Suprapubic skin (tissue), 4 donors: ENCODE measurements at regions not wholly inside any gene's neighbourhood (a gene's known extent, or its start where the extent isn't known, plus 50 kb on each side); places are given as distances from the start of the nearest gene placed in this dataset.
A peak's percentile ranks its signal among the peaks of the same experiment; 100 is the strongest.

Source experiments
- DNase-seq, 2 donors: peaks; one replicate each; pipeline ENCODE4 v3.0.0-alpha.2; 2019; ENCODE audit warnings: low spot score in 2 of 2
- H3K27ac ChIP-seq: fragments of 200-600 bp; sonication (generic); one replicate; pipeline ENCODE4 v1.5.1; 2019
- H3K27me3 ChIP-seq: fragments of 200-600 bp; sonication (generic); one replicate; pipeline ENCODE4 v1.5.1; 2019
- H3K36me3 ChIP-seq: fragments of 200-600 bp; sonication (generic); one replicate; pipeline ENCODE4 v1.5.1; 2019
- H3K4me1 ChIP-seq: fragments of 200-600 bp; sonication (generic); one replicate; pipeline ENCODE4 v1.5.1; 2019
- H3K4me3 ChIP-seq: fragments of 200-600 bp; sonication (generic); one replicate; pipeline ENCODE4 v1.5.1; 2019; ENCODE audit warnings: mild to moderate bottlenecking
- H3K9me3 ChIP-seq: fragments of 200-600 bp; sonication (generic); one replicate; pipeline ENCODE4 v1.5.1; 2019
- CTCF ChIP-seq, 2 donors: fragments of 200-600 bp in 1 of 2; fragments of 450-650 bp in 1 of 2; sonication (generic) in 1 of 2; IDR thresholded peaks; one replicate each; pipeline ENCODE4 v1.5.1; 2016 to 2019; ENCODE audit warnings: antibody characterized with exemption in 2 of 2, mild to moderate bottlenecking in 1 of 2, moderate library complexity in 1 of 2
- EP300 ChIP-seq: sonication (generic); formaldehyde crosslinking; IDR thresholded peaks from one replicate; pipeline ENCODE4 v1.6.1; 2017; ENCODE audit warnings: antibody characterized with exemption
- POLR2A ChIP-seq, 2 donors: fragments of 450-650 bp; IDR thresholded peaks; one replicate each; pipeline ENCODE4 v1.6.1; 2017; ENCODE audit warnings: antibody characterized with exemption in 2 of 2, mild to moderate bottlenecking in 2 of 2, moderate library complexity in 2 of 2
- POLR2AphosphoS5 ChIP-seq, 3 donors: sonication (generic); formaldehyde crosslinking; IDR thresholded peaks; one replicate each; pipeline ENCODE4 v1.6.1; 2017; ENCODE audit warnings: antibody characterized with exemption in 3 of 3
- WGBS: methylation state at CpG from one replicate; pipeline ENCODE4 v1.1.5; 2018; 5-methylcytosine and 5-hydroxymethylcytosine counted together

GRCh38 chr3:40680685-40681657, 156.2 kb downstream of the ZNF621 start:
- no peaks in the 10 kb centered on the region for H3K9me3 ChIP-seq
- no peaks in the 10 kb centered on the region for H3K27me3 ChIP-seq
- 53% methylated on average over 3 of the region's 3 CpGs for WGBS
- DNase-seq: no peak
- no peak overlapping the region for H3K27ac ChIP-seq
- H3K36me3 ChIP-seq: no peaks in the 10 kb centered on the region
- TF ChIP-seq POLR2AphosphoS5 (IDR thresholded peaks at IDR 0.05): no peak
- TF ChIP-seq CTCF (IDR thresholded peaks at IDR 0.05): no peak
- no peak for TF ChIP-seq POLR2A (IDR thresholded peaks at IDR 0.05)
- no peak for TF ChIP-seq EP300
- peaks cover 7% of the 10 kb centered on the region for H3K4me1 ChIP-seq
- H3K4me3 ChIP-seq: no peak overlapping the region

- WGBS: 61% methylated on average over 1 of the region's 1 CpG
- Histone ChIP-seq H3K4me1 (peaks cover 7% of the 10 kb centered on the region), H3K9me3 (no peaks in the 10 kb centered on the region), H3K27me3 (no peaks in the 10 kb centered on the region), H3K36me3 (no peaks in the 10 kb centered on the region), H3K27ac (no peak overlapping the region), H3K4me3 (no peak overlapping the region)
- DNase-seq: no peak
- TF ChIP-seq CTCF (IDR thresholded peaks at IDR 0.05) (no peak), POLR2A (IDR thresholded peaks at IDR 0.05) (no peak), EP300 (no peak), POLR2AphosphoS5 (IDR thresholded peaks at IDR 0.05) (no peak)
These were observed 156.9 kb downstream of the ZNF621 start for GRCh38 chr3:40681658-40682055.

GRCh38 chr3:40689837-40690236, 165.1 kb downstream of the ZNF621 start:
- TF ChIP-seq EP300 (no peak), POLR2A (IDR thresholded peaks at IDR 0.05) (no peak), CTCF (IDR thresholded peaks at IDR 0.05) (no peak), POLR2AphosphoS5 (IDR thresholded peaks at IDR 0.05) (no peak)
- peaks cover 33% of the 10 kb centered on the region for H3K4me1 ChIP-seq
- no peak for DNase-seq
- H3K9me3 ChIP-seq: no peaks in the 10 kb centered on the region
- no peak overlapping the region for H3K27ac ChIP-seq
- H3K27me3 ChIP-seq: no peaks in the 10 kb centered on the region
- H3K36me3 ChIP-seq: no peaks in the 10 kb centered on the region
- 70% methylated on average over 1 of the region's 1 CpG for WGBS
- H3K4me3 ChIP-seq: no peak overlapping the region

GRCh38 chr3:40690749-40691451, 166.1 kb downstream of the ZNF621 start:
- Histone ChIP-seq H3K27ac (peak overlapping the region; percentile 80), H3K36me3 (no peaks in the 10 kb centered on the region), H3K9me3 (no peaks in the 10 kb centered on the region), H3K4me1 (peaks cover 37% of the 10 kb centered on the region), H3K4me3 (no peak overlapping the region), H3K27me3 (no peaks in the 10 kb centered on the region)
- 20% methylated on average over 8 of the region's 9 CpGs for WGBS
- peak; percentile 86 to 91 for DNase-seq
- TF ChIP-seq POLR2AphosphoS5 (IDR thresholded peaks at IDR 0.05): peak in 1 of 3 donors; percentile 12
- no peak for TF ChIP-seq EP300
- TF ChIP-seq POLR2A (IDR thresholded peaks at IDR 0.05): no peak
- TF ChIP-seq CTCF (IDR thresholded peaks at IDR 0.05): no peak

- TF ChIP-seq POLR2AphosphoS5 (IDR thresholded peaks at IDR 0.05) (no peak), CTCF (IDR thresholded peaks at IDR 0.05) (no peak), EP300 (no peak), POLR2A (IDR thresholded peaks at IDR 0.05) (no peak)
- H3K27me3 ChIP-seq: no peaks in the 10 kb centered on the region
- H3K36me3 ChIP-seq: no peaks in the 10 kb centered on the region
- H3K4me3 ChIP-seq: no peak overlapping the region
- 69% methylated on average over 4 of the region's 4 CpGs for WGBS
- H3K4me1 ChIP-seq: peaks cover 37% of the 10 kb centered on the region
- no peaks in the 10 kb centered on the region for H3K9me3 ChIP-seq
- peak overlapping the region; percentile 80 for H3K27ac ChIP-seq
- DNase-seq: no peak
These were observed 166.7 kb downstream of the ZNF621 start for GRCh38 chr3:40691452-40691861.
